ENCODE measurements at regions not wholly inside any gene's neighbourhood (a gene's known extent, or its start where the extent isn't known, plus 50 kb on each side); places are given as distances from the start of the nearest gene placed in this dataset.

DNA sequence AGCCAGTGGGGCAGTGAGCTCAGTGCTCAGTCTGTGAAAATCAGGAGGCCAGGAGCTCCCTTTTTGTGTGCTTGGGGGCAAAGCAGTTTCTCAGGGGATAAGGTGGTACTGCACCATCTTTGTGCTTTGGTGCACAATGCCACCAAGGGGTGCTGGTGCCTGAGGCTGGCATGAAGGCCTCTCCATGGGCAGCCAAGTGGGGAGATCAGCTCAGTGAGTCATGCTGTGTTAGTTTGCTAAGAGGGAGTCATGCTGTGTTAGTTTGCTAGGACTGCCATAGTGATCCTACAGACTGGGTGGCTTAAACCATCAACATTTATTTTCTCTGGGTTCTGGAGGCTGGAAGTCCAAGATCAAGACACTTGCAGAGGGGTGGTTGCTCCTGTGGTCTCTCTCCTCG lies 428.1 kb downstream of the PRDM2 start (continued):
- TF ChIP-seq ZNF532 (CRISPR knock-in tag; IDR thresholded peaks at IDR 0.05; ENCODE audit: borderline replicate concordance) (no peak), NFE2L1 (CRISPR knock-in tag; IDR thresholded peaks at IDR 0.05) (no peak), NR3C1 (CRISPR knock-in tag; conservative IDR thresholded peaks at IDR 0.05; ENCODE audit: low read depth) (no peak), GABPB1 (CRISPR knock-in tag; IDR thresholded peaks at IDR 0.05) (no peak), CREM (CRISPR knock-in tag; IDR thresholded peaks at IDR 0.05) (no peak), STAT6 (CRISPR knock-in tag; conservative IDR thresholded peaks at IDR 0.05; ENCODE audit: low read depth) (no peak), MYBL2 (CRISPR knock-in tag; IDR thresholded peaks at IDR 0.05) (no peak), MXD4 (CRISPR knock-in tag; IDR thresholded peaks at IDR 0.05; ENCODE audit: borderline replicate concordance) (no peak)
- TF ChIP-seq, protein P1, sequence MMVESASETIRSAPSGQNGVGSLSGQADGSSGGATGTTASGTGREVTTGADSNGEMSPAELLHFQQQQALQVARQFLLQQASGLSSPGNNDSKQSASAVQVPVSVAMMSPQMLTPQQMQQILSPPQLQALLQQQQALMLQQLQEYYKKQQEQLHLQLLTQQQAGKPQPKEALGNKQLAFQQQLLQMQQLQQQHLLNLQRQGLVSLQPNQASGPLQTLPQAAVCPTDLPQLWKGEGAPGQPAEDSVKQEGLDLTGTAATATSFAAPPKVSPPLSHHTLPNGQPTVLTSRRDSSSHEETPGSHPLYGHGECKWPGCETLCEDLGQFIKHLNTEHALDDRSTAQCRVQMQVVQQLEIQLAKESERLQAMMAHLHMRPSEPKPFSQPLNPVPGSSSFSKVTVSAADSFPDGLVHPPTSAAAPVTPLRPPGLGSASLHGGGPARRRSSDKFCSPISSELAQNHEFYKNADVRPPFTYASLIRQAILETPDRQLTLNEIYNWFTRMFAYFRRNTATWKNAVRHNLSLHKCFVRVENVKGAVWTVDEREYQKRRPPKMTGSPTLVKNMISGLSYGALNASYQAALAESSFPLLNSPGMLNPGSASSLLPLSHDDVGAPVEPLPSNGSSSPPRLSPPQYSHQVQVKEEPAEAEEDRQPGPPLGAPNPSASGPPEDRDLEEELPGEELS (CRISPR knock-in tag; IDR thresholded peaks at IDR 0.05): no peak

GRCh38 chr1:14129009-14129408 lies 429.0 kb downstream of the PRDM2 start:
- CTCF ChIA-PET: interaction anchor here (1.0 kb wide), 1 partner anchor 15 kb away, joined by 3 read pairs; no protein-coding TSS in a partner anchor
- Mint-ChIP-seq H3K27me3 (ENCODE audit: low read depth) (peaks cover 9% of the 10 kb centered on the region; the same call in 1 of the 2 replicates), H3K36me3 (no peaks in the 10 kb centered on the region), H3K9me3 (peaks cover 21% of the 10 kb centered on the region), H3K4me1 (peaks cover 12% of the 10 kb centered on the region), H3K27ac (no peak overlapping the region), H3K4me3 (no peak overlapping the region)
- no peak for ATAC-seq
- TF ChIP-seq STAT6 (CRISPR knock-in tag; conservative IDR thresholded peaks at IDR 0.05; ENCODE audit: low read depth): no peak
- TF ChIP-seq OVOL2 (CRISPR knock-in tag; IDR thresholded peaks at IDR 0.05; ENCODE audit: borderline replicate concordance): no peak
- TF ChIP-seq ERG (CRISPR knock-in tag; IDR thresholded peaks at IDR 0.05): no peak
- no peak for TF ChIP-seq ZNF281 (CRISPR knock-in tag; IDR thresholded peaks at IDR 0.05)
- TF ChIP-seq ZBTB21 (CRISPR knock-in tag; IDR thresholded peaks at IDR 0.05; ENCODE audit: borderline replicate concordance): no peak
- TF ChIP-seq ZNF317 (CRISPR knock-in tag; IDR thresholded peaks at IDR 0.05; ENCODE audit: borderline replicate concordance, low read depth): no peak
- DNase-seq (ENCODE audit: low spot score): no peak
- POLR2A ChIA-PET: no interaction called here
